ENCODE measurements at regions not wholly inside any gene's neighbourhood (a gene's known extent, or its start where the extent isn't known, plus 50 kb on each side); places are given as distances from the start of the nearest gene placed in this dataset.

- TF ChIP-seq EZH2phosphoT487 (IDR thresholded peaks at IDR 0.05; ENCODE audit: low read depth) (no peak), CTCF (IDR thresholded peaks at IDR 0.05; ENCODE audit: low read depth, low read length) (no peak)
These were observed 184.6 kb upstream of the PHYHIPL start for GRCh38 chr10:58991856-58992255.

Measured in OCI-LY3 (cell line).